Heart left ventricle (tissue), 16 donors: ENCODE measurements at regions not wholly inside any gene's neighbourhood (a gene's known extent, or its start where the extent isn't known, plus 50 kb on each side); places are given as distances from the start of the nearest gene placed in this dataset.

Source experiments
- ATAC-seq, 4 donors: fragments of 200-7000 bp; cut with Tn5 transposase; one replicate each; pipeline ENCODE4 v1.9.1; 2020 to 2022; ENCODE audit warnings: moderate library complexity in 4 of 4, mild to moderate bottlenecking in 3 of 4, moderate number of reproducible peaks in 1 of 4
- DNase-seq, 5 donors: peaks; one replicate each; pipeline ENCODE4 v3.0.0-alpha.2; 2020
- H3K27ac ChIP-seq, 12 donors: fragments of 200-600 bp; sonication (generic) in 4 of 12; one replicate each; pipeline versions ENCODE4 v1.5.0 to v1.8.0; 2016 to 2022; ENCODE audit warnings: mild to moderate bottlenecking in 2 of 12
- H3K27me3 ChIP-seq, 9 donors: fragments of 200-600 bp; sonication (generic) in 2 of 9; one replicate each; pipeline versions ENCODE4 v1.5.1 to v1.8.0; 2016 to 2022; ENCODE audit warnings: mild to moderate bottlenecking in 3 of 9
- H3K36me3 ChIP-seq, 9 donors: fragments of 200-600 bp; sonication (generic) in 2 of 9; one replicate each; pipeline versions ENCODE4 v1.5.0 to v1.8.0; 2018 to 2022; ENCODE audit warnings: mild to moderate bottlenecking in 2 of 9
- H3K4me1 ChIP-seq, 12 donors: fragments of 200-600 bp; sonication (generic) in 4 of 12; one replicate each; pipeline versions ENCODE4 v1.5.0 to v1.8.0; 2016 to 2022; ENCODE audit warnings: mild to moderate bottlenecking in 3 of 12
- H3K4me3 ChIP-seq, 12 donors: fragments of 200-600 bp; sonication (generic) in 4 of 12; one replicate each; pipeline versions ENCODE4 v1.5.0 to v1.8.0; 2017 to 2022; ENCODE audit warnings: mild to moderate bottlenecking in 9 of 12, moderate library complexity in 4 of 12
- H3K9me3 ChIP-seq, 12 donors: fragments of 200-600 bp; sonication (generic) in 4 of 12; one replicate each; pipeline versions ENCODE4 v1.5.0 to v1.8.0; 2016 to 2022; ENCODE audit warnings: mild to moderate bottlenecking in 1 of 12
- CTCF ChIP-seq, 12 donors: fragments of 200-600 bp; sonication (generic) in 4 of 12; IDR thresholded peaks; one replicate each; pipeline versions ENCODE4 v1.5.0 to v1.8.0; 2018 to 2022; ENCODE audit warnings: antibody characterized with exemption in 12 of 12, mild to moderate bottlenecking in 5 of 12
- POLR2A ChIP-seq, 2 donors: fragments of 450-650 bp; IDR thresholded peaks; one replicate each; pipeline ENCODE4 v1.6.1; 2017; ENCODE audit warnings: antibody characterized with exemption in 2 of 2, mild to moderate bottlenecking in 2 of 2, moderate library complexity in 2 of 2
- WGBS, 4 donors: extraction: QIAGEN DNeasy Blood & Tissue Kit in 2 of 4; methylation state at CpG; one replicate each; pipeline versions ENCODE4 v1.1.5 to v1.1.7; 2013 to 2018; 5-methylcytosine and 5-hydroxymethylcytosine counted together
- intact Hi-C, 10 donors: fragments of 100-400 bp; cut with DNase I; formaldehyde crosslinking; loops; one replicate each; pipeline versions ENCODE4 v1.11.1 to v1.14.2; 2022
- donor health status: ischemic (EF 13 %, LVEDD 7.1; RV severe dilation, severe dysfunction).
- donor health status: healthy with polysubstance abuse.
- donor health status: DM: no; HTN: yes; CAD: no.
- donor health status: DM: no; HTN: no; CAD: no.
- donor health status: ischemic (EF 25% LVEDD 6.9; RV normal size, moderate dysfunction).
- donor health status: ischemic (EF 25% LVEDD 5.7; RV mildly dilated, moderate dysfunction).
- donor health status: healthy.
- donor health status: DM: yes; HTN: yes; CAD: no.
- donor health status: ischemic (EF 35%, LVEDD 5.7; RV mildly dilated, moderate dysfunction).
- donor health status: nonischemic (EF 11% LVEDD 7.7; RV severe dilation, severe dysfunction).
- donor health status: DM: yes; HTN: yes; CAD: no.
- donor health status: PGD.
- donor health status: ischemic (EF 29% LVEDD 5.4; RV normal size, mild dysfunction).
- donor health status: nonischemic (EF 23%, LVEDD 6.1; RV moderate dilation, normal function).

- Histone ChIP-seq H3K27ac (no peak overlapping the region), H3K27me3 (no peaks in the 10 kb centered on the region), H3K4me1 (no peaks in the 10 kb centered on the region), H3K36me3 (no peaks in the 10 kb centered on the region), H3K9me3 (peaks cover 0 to 24% (median 7%) of the 10 kb centered on the region in 12 donors), H3K4me3 (no peak overlapping the region)
- intact Hi-C loops, result no loop called here
- WGBS, 4 donors, result 92 to 93% (median 92%) methylated on average over 5 of the region's 5 CpGs
- ATAC-seq, result no peak
- DNase-seq, result no peak
- no peak for TF ChIP-seq POLR2A (IDR thresholded peaks at IDR 0.05)
- TF ChIP-seq CTCF (IDR thresholded peaks at IDR 0.05), result no peak
Measured at GRCh38 chr13:89153941-89154340, 1482.8 kb downstream of the SLITRK5 start.

DNA sequence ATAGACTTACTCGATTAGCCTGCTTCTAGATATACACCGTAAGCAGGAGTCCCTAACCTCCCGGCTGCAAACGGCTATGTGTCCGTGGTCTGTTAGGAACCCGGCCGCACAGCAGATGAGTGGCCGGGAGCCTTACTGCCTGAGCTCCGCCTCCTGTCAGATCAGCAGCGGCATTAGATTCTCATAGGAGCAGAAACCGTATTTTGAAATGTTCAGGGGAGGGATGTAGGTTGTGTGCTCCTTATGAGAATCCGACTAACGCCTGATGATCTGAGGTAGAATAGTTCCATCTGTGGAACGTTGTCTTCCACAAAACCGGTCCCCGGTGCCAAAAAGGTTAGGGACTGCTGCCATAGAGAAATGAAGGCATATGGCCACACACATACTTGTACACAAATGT is 1491.9 kb downstream of the SLITRK5 start:
- no peaks in the 10 kb centered on the region for H3K4me1 ChIP-seq
- no peak for TF ChIP-seq CTCF (IDR thresholded peaks at IDR 0.05)
- no peak for TF ChIP-seq POLR2A (IDR thresholded peaks at IDR 0.05)
- ATAC-seq, result no peak
- H3K4me3 ChIP-seq, result peak overlapping the region in 1 of 12 donors; percentile 5
- no peaks in the 10 kb centered on the region for H3K27me3 ChIP-seq
- H3K36me3 ChIP-seq, result no peaks in the 10 kb centered on the region
- WGBS, 4 donors, result 90 to 94% (median 93%) methylated on average over 16 of the region's 16 CpGs
- H3K9me3 ChIP-seq, result no peaks in the 10 kb centered on the region
- no peak overlapping the region for H3K27ac ChIP-seq
- DNase-seq, result no peak
- intact Hi-C loops, result no loop called here

GRCh38 chr13:89165685-89166084 is 1494.5 kb downstream of the SLITRK5 start:
- TF ChIP-seq POLR2A (IDR thresholded peaks at IDR 0.05) (no peak), CTCF (IDR thresholded peaks at IDR 0.05) (no peak)

DNA sequence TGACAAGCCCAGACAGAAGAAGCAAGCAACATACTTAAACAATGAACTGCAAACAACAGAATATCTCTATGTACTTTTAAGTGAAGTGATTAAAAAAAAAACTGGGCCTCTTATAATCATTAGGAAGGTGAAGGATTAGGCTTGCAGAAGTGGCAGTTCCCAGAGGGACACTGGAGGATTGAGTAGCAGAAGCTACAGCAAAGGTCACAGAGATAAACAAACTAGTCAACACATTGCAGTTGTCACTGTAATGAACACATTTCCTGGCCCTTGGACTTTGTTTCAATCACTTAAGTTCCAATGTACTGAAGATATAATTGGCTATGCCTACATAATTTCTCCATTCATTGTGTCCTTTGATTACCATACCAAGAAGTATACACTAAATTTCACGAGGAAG is 1498.8 kb downstream of the SLITRK5 start:
- Histone ChIP-seq H3K9me3 (no peaks in the 10 kb centered on the region), H3K4me3 (no peak overlapping the region), H3K36me3 (no peaks in the 10 kb centered on the region), H3K27me3 (no peaks in the 10 kb centered on the region), H3K27ac (no peak overlapping the region), H3K4me1 (no peaks in the 10 kb centered on the region)
- 28 to 53% (median 43%) methylated on average over 1 of the region's 1 CpG for WGBS, 4 donors
- ATAC-seq (peak in 1 of 4 donors; percentile 74), DNase-seq (no peak)
- intact Hi-C loops, result no loop called here
- TF ChIP-seq POLR2A (IDR thresholded peaks at IDR 0.05) (no peak), CTCF (IDR thresholded peaks at IDR 0.05) (no peak)

More at GRCh38 chr13:89165685-89166084, 1494.5 kb downstream of the SLITRK5 start:
- Histone ChIP-seq H3K27me3 (no peaks in the 10 kb centered on the region), H3K4me3 (no peak overlapping the region), H3K36me3 (no peaks in the 10 kb centered on the region), H3K4me1 (no peaks in the 10 kb centered on the region), H3K9me3 (no peaks in the 10 kb centered on the region), H3K27ac (no peak overlapping the region)
- intact Hi-C loops, result no loop called here
- WGBS, 4 donors, result 74 to 89% (median 77%) methylated on average over 1 of the region's 1 CpG
- DNase-seq, result no peak
- no peak for ATAC-seq
